A549 (cell line): ENCODE measurements at regions not wholly inside any gene's neighbourhood (a gene's known extent, or its start where the extent isn't known, plus 50 kb on each side); places are given as distances from the start of the nearest gene placed in this dataset.

Experiments
- ATAC-seq, 2 experiments: fragments of 200-7000 bp in 1 of 2; fragments of >200 bp in 1 of 2; cut with Nextera tagmentation in 1 of 2; cut with Tn5 transposase in 1 of 2; 3 replicates each; pipeline versions ENCODE4 v1.8.0 to v1.9.1; 2018 to 2020; ENCODE audit warnings: mild to moderate bottlenecking in 1 of 2, moderate library complexity in 1 of 2
- CTCF ChIA-PET: fragments of 300-600 bp; sonication (Branson Sonifier 250); formaldehyde crosslinking; extraction: SDS; loops from one replicate; lab custom pipeline; 2021; ENCODE audit warnings: antibody characterized with exemption, inconsistent platforms; lab: Yijun Ruan, JAX
- POLR2A ChIA-PET: fragments of 350-600 bp; formaldehyde crosslinking; extraction: SDS; loops from one replicate; lab custom pipeline; 2021; ENCODE audit warnings: antibody characterized with exemption, inconsistent platforms; lab: Yijun Ruan, JAX
- DNase-seq, 2 experiments: peaks; one replicate each; pipeline versions ENCODE4 v3.0.0 to v3.0.0-alpha.2; 2011 to 2016; ENCODE audit warnings: low read depth in 1 of 2, low spot score in 1 of 2
- FAIRE-seq: peaks from 2 replicates; lab custom pipeline; 2011; peaks lifted over from hg19 to GRCh38; lab: Jason Lieb, UNC
- H3K27ac ChIP-seq, 2 experiments: fragments of >200 bp; sonication (Bioruptor Twin); formaldehyde crosslinking; 3 replicates each; pipeline ENCODE4 v1.5.1; 2016 to 2017
- H3K4me1 ChIP-seq: fragments of >200 bp; sonication (Bioruptor Twin); formaldehyde crosslinking; 3 replicates; pipeline ENCODE4 v1.6.1; 2016
- H3K4me2 ChIP-seq: fragments of >200 bp; sonication (Bioruptor Twin); formaldehyde crosslinking; 3 replicates; pipeline ENCODE4 v1.6.1; 2016
- H3K4me3 ChIP-seq: fragments of >200 bp; sonication (Bioruptor Twin); formaldehyde crosslinking; 3 replicates; pipeline ENCODE4 v1.5.1; 2016
- H3K9me3 ChIP-seq: fragments of >200 bp; sonication (Bioruptor Twin); formaldehyde crosslinking; 3 replicates; pipeline ENCODE4 v1.6.1; 2016
- FOSB ChIP-seq: fragments of 250-450 bp; sonication (Bioruptor Pico); IDR thresholded peaks from 2 replicates; pipeline ENCODE4 v1.5.0; 2020; ENCODE audit warnings: mild to moderate bottlenecking, moderate library complexity
- FOSL2 ChIP-seq, 2 experiments: fragments of 450-650 bp in 1 of 2; fragments of >200 bp in 1 of 2; sonication (Bioruptor Twin) in 1 of 2; formaldehyde crosslinking; IDR thresholded peaks; 2 replicates each; pipeline versions ENCODE4 v1.5.0 to v1.6.1; 2016 to 2020; ENCODE audit warnings: mild to moderate bottlenecking in 1 of 2, moderate library complexity in 1 of 2
- HDAC2 ChIP-seq: fragments of 200-600 bp; sonication (generic); IDR thresholded peaks from 2 replicates; pipeline ENCODE4 v1.6.1; 2016
- HEYL ChIP-seq: fragments of 250-450 bp; sonication (Bioruptor Pico); IDR thresholded peaks from 2 replicates; pipeline ENCODE4 v1.8.0; 2021; ENCODE audit warnings: mild to moderate bottlenecking, moderate library complexity
- HMGXB4 ChIP-seq: fragments of 250-450 bp; sonication (Bioruptor Pico); IDR thresholded peaks from 2 replicates; pipeline ENCODE4 v1.5.0; 2021; ENCODE audit warnings: mild to moderate bottlenecking, moderate library complexity, borderline replicate concordance
- HOXB13 ChIP-seq: fragments of 250-450 bp; sonication (Bioruptor Pico); IDR thresholded peaks from 2 replicates; pipeline ENCODE4 v1.5.0; 2020; ENCODE audit warnings: low read depth, mild to moderate bottlenecking, moderate library complexity
- JUN ChIP-seq, 2 experiments: fragments of >200 bp; sonication (Bioruptor Twin); formaldehyde crosslinking; IDR thresholded peaks; 2 replicates in 1 of 2; 3 replicates in 1 of 2; pipeline ENCODE4 v1.6.1; 2016 to 2017
- KDM1A ChIP-seq: fragments of 200-600 bp; sonication (generic); IDR thresholded peaks from 2 replicates; pipeline ENCODE4 v1.6.1; 2016; ENCODE audit warnings: low read depth, mild to moderate bottlenecking
- KDM5A ChIP-seq: fragments of 200-600 bp; sonication (generic); IDR thresholded peaks from 2 replicates; pipeline ENCODE4 v1.6.1; 2016; ENCODE audit warnings: antibody characterized with exemption, mild to moderate bottlenecking
- MAFK ChIP-seq: fragments of 450-650 bp; IDR thresholded peaks from 2 replicates; pipeline ENCODE4 v1.6.1; 2014; ENCODE audit not compliant: partially characterized antibody
- NFE2L2 ChIP-seq: fragments of 150-350 bp; conservative IDR thresholded peaks from 2 replicates; pipeline ENCODE4 v1.6.1; 2014; ENCODE audit warnings: low read length
- NPAS2 ChIP-seq: fragments of 250-450 bp; sonication (Bioruptor Pico); IDR thresholded peaks from 2 replicates; pipeline ENCODE4 v1.8.0; 2022; ENCODE audit warnings: mild to moderate bottlenecking, moderate library complexity, borderline replicate concordance
- PBX3 ChIP-seq: IDR thresholded peaks from 2 replicates; pipeline ENCODE4 v1.6.1; 2012
- PHF8 ChIP-seq: fragments of 200-600 bp; sonication (generic); IDR thresholded peaks from 2 replicates; pipeline ENCODE4 v1.6.1; 2016; ENCODE audit warnings: low read depth, mild to moderate bottlenecking, antibody characterized with exemption, moderate library complexity, borderline replicate concordance
- RARB ChIP-seq: fragments of 250-450 bp; sonication (Bioruptor Pico); IDR thresholded peaks from 2 replicates; pipeline ENCODE4 v1.8.0; 2021; ENCODE audit warnings: mild to moderate bottlenecking, moderate library complexity
- SREBF2 ChIP-seq: fragments of 450-650 bp; IDR thresholded peaks from 2 replicates; pipeline ENCODE4 v1.6.1; 2014; ENCODE audit warnings: mild to moderate bottlenecking, moderate library complexity
- ZFP36 ChIP-seq: fragments of 450-650 bp; IDR thresholded peaks from 2 replicates; pipeline ENCODE4 v1.6.1; 2014; ENCODE audit warnings: borderline replicate concordance; ENCODE audit not compliant: partially characterized antibody
- ZNF302 ChIP-seq: fragments of 250-450 bp; sonication (Bioruptor Pico); IDR thresholded peaks from 2 replicates; pipeline ENCODE4 v1.9.0; 2021; ENCODE audit warnings: inconsistent platforms, mild to moderate bottlenecking, moderate library complexity
- ZSCAN20 ChIP-seq: fragments of 250-450 bp; sonication (Bioruptor Pico); IDR thresholded peaks from 2 replicates; pipeline ENCODE4 v1.8.0; 2022; ENCODE audit warnings: mild to moderate bottlenecking, moderate library complexity
- WGBS: methylation state at CpG from one replicate; pipeline ENCODE4 v1.1.6; 2017; ENCODE audit errors: missing lambda C conversion rate; 5-methylcytosine and 5-hydroxymethylcytosine counted together
- TF ChIP-seq, protein P1 (sequence below): fragments of >200 bp; sonication (Bioruptor Twin); formaldehyde crosslinking; IDR thresholded peaks from 3 replicates; pipeline ENCODE4 v1.6.1; 2016
- TF ChIP-seq, protein P2 (sequence below): IDR thresholded peaks from 2 replicates; pipeline ENCODE4 v1.6.1; 2012
- TF ChIP-seq, protein P3 (sequence below): fragments of >200 bp; sonication (Bioruptor Twin); formaldehyde crosslinking; IDR thresholded peaks from 3 replicates; pipeline ENCODE4 v1.5.1; 2016

DNA sequence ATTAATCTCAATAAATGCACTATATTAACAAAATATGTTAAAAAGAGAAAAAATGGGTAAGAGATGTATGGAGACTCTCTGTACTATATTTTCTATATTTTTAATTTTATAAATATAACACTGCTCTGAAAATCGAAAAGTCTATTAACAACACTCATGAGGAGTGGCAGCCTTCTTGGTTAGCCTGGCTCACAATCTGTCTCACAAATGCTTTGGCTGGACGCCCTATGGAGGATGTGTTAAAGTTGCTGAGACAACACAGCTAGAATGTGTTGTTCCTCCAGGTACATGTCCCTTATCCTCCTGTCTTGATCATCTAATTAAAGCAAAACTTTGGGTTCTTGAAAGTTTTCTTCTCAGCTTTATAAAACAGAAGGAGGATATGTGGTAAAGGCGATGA lies 396.6 kb upstream of the PCDH20 start:
- CTCF ChIA-PET: no interaction called here
- POLR2A ChIA-PET: no interaction called here
- FAIRE-seq: no peak

GRCh38 chr13:61810065-61810464 lies 394.4 kb upstream of the PCDH20 start:
- 0% methylated on average over 1 of the region's 1 CpG for WGBS
- no peak for FAIRE-seq
- DNase-seq: no peak
- ChIA-PET POLR2A (no interaction called here), CTCF (no interaction called here)
- Histone ChIP-seq H3K4me3 (no peak overlapping the region), H3K4me1 (no peaks in the 10 kb centered on the region), H3K4me2 (no peak overlapping the region), H3K9me3 (no peaks in the 10 kb centered on the region), H3K27ac (no peak overlapping the region)
- ATAC-seq: no peak
- TF ChIP-seq HOXB13 (CRISPR knock-in tag) (no peak), FOSB (CRISPR knock-in tag) (no peak), RARB (CRISPR knock-in tag) (no peak)
- TF ChIP-seq, protein P1, sequence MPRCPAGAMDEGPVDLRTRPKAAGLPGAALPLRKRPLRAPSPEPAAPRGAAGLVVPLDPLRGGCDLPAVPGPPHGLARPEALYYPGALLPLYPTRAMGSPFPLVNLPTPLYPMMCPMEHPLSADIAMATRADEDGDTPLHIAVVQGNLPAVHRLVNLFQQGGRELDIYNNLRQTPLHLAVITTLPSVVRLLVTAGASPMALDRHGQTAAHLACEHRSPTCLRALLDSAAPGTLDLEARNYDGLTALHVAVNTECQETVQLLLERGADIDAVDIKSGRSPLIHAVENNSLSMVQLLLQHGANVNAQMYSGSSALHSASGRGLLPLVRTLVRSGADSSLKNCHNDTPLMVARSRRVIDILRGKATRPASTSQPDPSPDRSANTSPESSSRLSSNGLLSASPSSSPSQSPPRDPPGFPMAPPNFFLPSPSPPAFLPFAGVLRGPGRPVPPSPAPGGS: no peak

More for the DNA sequence above, 396.6 kb upstream of the PCDH20 start:
- DNase-seq (no peak), ATAC-seq (no peak)
- WGBS: 23% methylated on average over 3 of the region's 3 CpGs
- TF ChIP-seq ZNF302 (no peak), PHF8 (no peak)
- Histone ChIP-seq H3K4me2 (no peak overlapping the region), H3K27ac (no peak overlapping the region), H3K4me3 (no peak overlapping the region), H3K9me3 (no peaks in the 10 kb centered on the region), H3K4me1 (no peaks in the 10 kb centered on the region)

DNA sequence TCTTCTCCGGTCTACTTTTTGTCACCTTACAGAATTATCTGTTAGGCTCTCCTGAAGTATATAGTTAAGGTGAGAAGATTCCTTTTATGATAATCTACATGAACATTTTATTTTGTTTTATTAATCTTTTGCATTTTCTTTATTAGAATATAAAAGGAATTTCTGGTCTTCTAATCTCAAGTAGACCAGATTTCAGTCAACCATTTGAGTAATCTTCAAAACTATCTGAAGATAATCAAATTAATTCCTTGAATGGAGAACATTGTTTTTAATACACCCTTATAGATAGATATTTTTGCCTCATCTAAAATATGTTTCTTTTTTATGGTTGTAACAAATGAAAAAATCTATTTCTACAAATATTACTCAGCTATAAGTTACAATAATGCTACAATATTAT lies 381.7 kb upstream of the PCDH20 start:
- POLR2A ChIA-PET: no interaction called here
- H3K4me2 ChIP-seq: no peak overlapping the region
- TF ChIP-seq FOSB (CRISPR knock-in tag) (no peak), KDM1A (no peak), NFE2L2 (no peak), HDAC2 (no peak), HEYL (CRISPR knock-in tag) (no peak), NPAS2 (CRISPR knock-in tag) (no peak), HOXB13 (CRISPR knock-in tag) (no peak), HMGXB4 (CRISPR knock-in tag) (no peak), KDM5A (no peak), ZSCAN20 (CRISPR knock-in tag) (no peak), MAFK (no peak), PBX3 (no peak), FOSL2 (IDR thresholded peaks at IDR 0.05) (no peak), FOSL2 (CRISPR knock-in tag; IDR thresholded peaks at IDR 0.05) (no peak), SREBF2 (no peak), ZNF302 (no peak), JUN (IDR thresholded peaks at IDR 0.05) (no peak), ZFP36 (no peak)
- TF ChIP-seq, protein P2, sequence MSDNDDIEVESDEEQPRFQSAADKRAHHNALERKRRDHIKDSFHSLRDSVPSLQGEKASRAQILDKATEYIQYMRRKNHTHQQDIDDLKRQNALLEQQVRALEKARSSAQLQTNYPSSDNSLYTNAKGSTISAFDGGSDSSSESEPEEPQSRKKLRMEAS: no peak
- TF ChIP-seq, protein P3, sequence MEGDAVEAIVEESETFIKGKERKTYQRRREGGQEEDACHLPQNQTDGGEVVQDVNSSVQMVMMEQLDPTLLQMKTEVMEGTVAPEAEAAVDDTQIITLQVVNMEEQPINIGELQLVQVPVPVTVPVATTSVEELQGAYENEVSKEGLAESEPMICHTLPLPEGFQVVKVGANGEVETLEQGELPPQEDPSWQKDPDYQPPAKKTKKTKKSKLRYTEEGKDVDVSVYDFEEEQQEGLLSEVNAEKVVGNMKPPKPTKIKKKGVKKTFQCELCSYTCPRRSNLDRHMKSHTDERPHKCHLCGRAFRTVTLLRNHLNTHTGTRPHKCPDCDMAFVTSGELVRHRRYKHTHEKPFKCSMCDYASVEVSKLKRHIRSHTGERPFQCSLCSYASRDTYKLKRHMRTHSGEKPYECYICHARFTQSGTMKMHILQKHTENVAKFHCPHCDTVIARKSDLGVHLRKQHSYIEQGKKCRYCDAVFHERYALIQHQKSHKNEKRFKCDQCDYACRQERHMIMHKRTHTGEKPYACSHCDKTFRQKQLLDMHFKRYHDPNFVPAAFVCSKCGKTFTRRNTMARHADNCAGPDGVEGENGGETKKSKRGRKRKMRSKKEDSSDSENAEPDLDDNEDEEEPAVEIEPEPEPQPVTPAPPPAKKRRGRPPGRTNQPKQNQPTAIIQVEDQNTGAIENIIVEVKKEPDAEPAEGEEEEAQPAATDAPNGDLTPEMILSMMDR: no peak
- CTCF ChIA-PET: no interaction called here
- H3K27ac ChIP-seq: no peak overlapping the region
- ATAC-seq (no peak), FAIRE-seq (no peak), DNase-seq (no peak)
- 54% methylated on average over 1 of the region's 1 CpG for WGBS
- H3K4me3 ChIP-seq: no peak overlapping the region
- H3K9me3 ChIP-seq: no peaks in the 10 kb centered on the region
- H3K4me1 ChIP-seq: no peaks in the 10 kb centered on the region
